Transverse colon (tissue), 3 donors: ENCODE measurements at regions not wholly inside any gene's neighbourhood (a gene's known extent, or its start where the extent isn't known, plus 50 kb on each side); places are given as distances from the start of the nearest gene placed in this dataset.

Experiments used
- CTCF ChIP-seq, 5 experiments: fragments of 200-600 bp in 3 of 5; fragments of 450-650 bp in 2 of 5; sonication (generic) in 3 of 5; IDR thresholded peaks; 1 replicate in 2 of 5; 2 replicates in 3 of 5; pipeline ENCODE4 v1.5.1; 2016 to 2017; ENCODE audit warnings: antibody characterized with exemption in 5 of 5, inconsistent platforms in 3 of 5, mild to moderate bottlenecking in 2 of 5, moderate library complexity in 1 of 5
- EP300 ChIP-seq: sonication (generic); formaldehyde crosslinking; IDR thresholded peaks from one replicate; pipeline ENCODE4 v1.6.1; 2017; ENCODE audit warnings: antibody characterized with exemption, low read depth
- POLR2A ChIP-seq: fragments of 450-650 bp; IDR thresholded peaks from one replicate; pipeline ENCODE4 v1.6.1; 2016; ENCODE audit warnings: antibody characterized with exemption, mild to moderate bottlenecking, moderate library complexity

- no peak for TF ChIP-seq EP300
- no peak for TF ChIP-seq CTCF (IDR thresholded peaks at IDR 0.05)
- no peak for TF ChIP-seq POLR2A
These were observed 130.2 kb downstream of the IRS2 start for GRCh38 chr13:109656206-109656605.
